H9 (cell line): ENCODE measurements at regions not wholly inside any gene's neighbourhood (a gene's known extent, or its start where the extent isn't known, plus 50 kb on each side); places are given as distances from the start of the nearest gene placed in this dataset.

Source experiments
- DNase-seq: peaks from one replicate; pipeline ENCODE4 v3.0.0-alpha.2; 2017
- H2AFZ ChIP-seq: one replicate; pipeline ENCODE4 v1.6.1; 2013; ENCODE audit warnings: mild to moderate bottlenecking, low read length, control low read depth, moderate library complexity
- H2AK5ac ChIP-seq: 2 replicates; pipeline ENCODE4 v1.6.1; 2013; ENCODE audit warnings: low read length, control low read depth, mixed read lengths; ENCODE audit not compliant: insufficient read length
- H2BK120ac ChIP-seq: one replicate; pipeline ENCODE4 v1.6.1; 2013; ENCODE audit warnings: low read depth, mild to moderate bottlenecking, low read length, control low read depth, inconsistent platforms; ENCODE audit not compliant: poor library complexity, severe bottlenecking
- H2BK12ac ChIP-seq: 2 replicates; pipeline ENCODE4 v1.6.1; 2013; ENCODE audit warnings: low read length, control low read depth, mixed read lengths, low read depth; ENCODE audit not compliant: insufficient read length
- H2BK15ac ChIP-seq: 2 replicates; pipeline ENCODE4 v1.6.1; 2013; ENCODE audit warnings: low read depth, low read length, control low read depth
- H2BK20ac ChIP-seq: one replicate; pipeline ENCODE4 v1.6.1; 2013; ENCODE audit warnings: low read depth, mild to moderate bottlenecking, low read length, control low read depth, inconsistent platforms; ENCODE audit not compliant: poor library complexity, severe bottlenecking
- H2BK5ac ChIP-seq: 2 replicates; pipeline ENCODE4 v1.6.1; 2013; ENCODE audit warnings: low read length, control low read depth, mixed read lengths; ENCODE audit not compliant: insufficient read length
- H3K14ac ChIP-seq: 2 replicates; pipeline ENCODE4 v1.6.1; 2013; ENCODE audit warnings: low read length, control low read depth; ENCODE audit not compliant: insufficient read depth
- H3K18ac ChIP-seq: 2 replicates; pipeline ENCODE4 v1.6.1; 2013; ENCODE audit warnings: low read depth, mild to moderate bottlenecking, mixed read lengths, low read length, control low read depth; ENCODE audit not compliant: insufficient read length
- H3K23ac ChIP-seq: 2 replicates; pipeline ENCODE4 v1.6.1; 2013; ENCODE audit warnings: low read length, control low read depth, mixed read lengths, low read depth; ENCODE audit not compliant: insufficient read length
- H3K23me2 ChIP-seq: 2 replicates; pipeline ENCODE4 v1.6.1; 2013; ENCODE audit warnings: low read depth, mild to moderate bottlenecking, mixed read lengths, low read length, control low read depth; ENCODE audit not compliant: insufficient read length, poor library complexity, severe bottlenecking
- H3K27ac ChIP-seq: 2 replicates; pipeline ENCODE4 v1.5.1; 2013; ENCODE audit warnings: low read length, control low read depth, mixed read lengths, low read depth; ENCODE audit not compliant: insufficient read length
- H3K27me3 ChIP-seq: 2 replicates; pipeline ENCODE4 v1.6.1; 2013; ENCODE audit warnings: low read length, control low read depth, inconsistent platforms; ENCODE audit not compliant: insufficient read depth
- H3K4ac ChIP-seq: 2 replicates; pipeline ENCODE4 v1.6.1; 2013; ENCODE audit warnings: low read depth, mild to moderate bottlenecking, control low read depth, inconsistent platforms, low read length, moderate library complexity
- H3K4me1 ChIP-seq: 2 replicates; pipeline ENCODE4 v1.6.1; 2013; ENCODE audit warnings: low read length, control low read depth, inconsistent platforms; ENCODE audit not compliant: insufficient read depth
- H3K4me2 ChIP-seq: 2 replicates; pipeline ENCODE4 v1.6.1; 2013; ENCODE audit warnings: low read length, control low read depth, mixed read lengths; ENCODE audit not compliant: insufficient read length, insufficient read depth
- H3K56ac ChIP-seq: 2 replicates; pipeline ENCODE4 v1.6.1; 2013; ENCODE audit warnings: low read depth, mild to moderate bottlenecking, mixed read lengths, low read length, control low read depth; ENCODE audit not compliant: insufficient read length
- H3K79me1 ChIP-seq: 2 replicates; pipeline ENCODE4 v1.6.1; 2013; ENCODE audit warnings: low read depth, mild to moderate bottlenecking, moderate library complexity, low read length, control low read depth, inconsistent platforms; ENCODE audit not compliant: insufficient read depth, poor library complexity, severe bottlenecking
- H3K79me2 ChIP-seq: 2 replicates; pipeline ENCODE4 v1.6.1; 2013; ENCODE audit warnings: low read length, control low read depth, inconsistent platforms; ENCODE audit not compliant: insufficient read depth
- H3K9ac ChIP-seq: 2 replicates; pipeline ENCODE4 v1.6.1; 2013; ENCODE audit warnings: low read length, control low read depth, mixed read lengths; ENCODE audit not compliant: insufficient read length; ENCODE audit errors: extremely low read depth
- H3K9me3 ChIP-seq: one replicate; pipeline ENCODE4 v1.6.1; 2013; ENCODE audit warnings: low read depth, low read length, inconsistent platforms; ENCODE audit not compliant: control insufficient read depth
- H3T11ph ChIP-seq: one replicate; pipeline ENCODE4 v1.6.1; 2013; ENCODE audit warnings: mild to moderate bottlenecking, low read length, control low read depth, inconsistent platforms
- H4K20me1 ChIP-seq: one replicate; pipeline ENCODE4 v1.6.1; 2013; ENCODE audit not compliant: control insufficient read depth, insufficient read length, insufficient read depth
- H4K5ac ChIP-seq: 2 replicates; pipeline ENCODE4 v1.6.1; 2013; ENCODE audit warnings: low read depth, mild to moderate bottlenecking, mixed read lengths, low read length, control low read depth; ENCODE audit not compliant: insufficient read length
- H4K8ac ChIP-seq: replicated peaks from 2 replicates; pipeline ENCODE4 v1.6.1; 2013; ENCODE audit warnings: low read length, control low read depth, mixed read lengths, low read depth; ENCODE audit not compliant: insufficient read length
- H4K91ac ChIP-seq: 2 replicates; pipeline ENCODE4 v1.6.1; 2013; ENCODE audit warnings: low read depth, mild to moderate bottlenecking, moderate library complexity, mixed read lengths, low read length, control low read depth; ENCODE audit not compliant: insufficient read length
- H3K27ac Mint-ChIP-seq, 3 experiments: 2 replicates in 2 of 3; 3 replicates in 1 of 3; pipeline ENCODE4 v1.8.0; 2020 to 2021; ENCODE audit warnings: mixed read lengths in 3 of 3, mild to moderate bottlenecking in 1 of 3, moderate library complexity in 1 of 3
- H3K27me3 Mint-ChIP-seq: 2 replicates; pipeline ENCODE4 v1.8.0; 2021; ENCODE audit warnings: low read depth, mild to moderate bottlenecking, moderate library complexity, mixed read lengths
- H3K36me3 Mint-ChIP-seq, 3 experiments: 2 replicates in 2 of 3; 3 replicates in 1 of 3; pipeline ENCODE4 v1.8.0; 2020 to 2021; ENCODE audit warnings: low read depth in 3 of 3, mixed read lengths in 3 of 3; ENCODE audit not compliant: insufficient read depth in 1 of 3
- H3K4me1 Mint-ChIP-seq, 2 experiments: 2 replicates each; pipeline ENCODE4 v1.8.0; 2020; ENCODE audit warnings: mixed read lengths in 2 of 2
- H3K4me3 Mint-ChIP-seq, 2 experiments: 2 replicates in 1 of 2; 3 replicates in 1 of 2; pipeline ENCODE4 v1.8.0; 2020 to 2021; ENCODE audit warnings: mild to moderate bottlenecking in 2 of 2, mixed read lengths in 2 of 2, moderate library complexity in 1 of 2
- H3K9me3 Mint-ChIP-seq, 2 experiments: 2 replicates in 1 of 2; 3 replicates in 1 of 2; pipeline ENCODE4 v1.8.0; 2020; ENCODE audit warnings: mild to moderate bottlenecking in 2 of 2, mixed read lengths in 2 of 2, moderate library complexity in 1 of 2
- WGBS: extraction: QIAGEN DNeasy Blood & Tissue Kit; methylation state at CpG from one replicate; pipeline ENCODE4 v1.1.7; 2013; ENCODE audit warnings: missing lambda C conversion rate, low lambda C conversion rate, mixed read lengths; ENCODE audit not compliant: insufficient read length; ENCODE audit errors: extremely low coverage; 5-methylcytosine and 5-hydroxymethylcytosine counted together
- TF ChIP-seq, protein P1 (sequence below): fragments of 200-600 bp; sonication (generic); conservative IDR thresholded peaks from 3 replicates; pipeline ENCODE4 v1.8.0; 2021; ENCODE audit warnings: antibody characterized with exemption, mild to moderate bottlenecking

DNA sequence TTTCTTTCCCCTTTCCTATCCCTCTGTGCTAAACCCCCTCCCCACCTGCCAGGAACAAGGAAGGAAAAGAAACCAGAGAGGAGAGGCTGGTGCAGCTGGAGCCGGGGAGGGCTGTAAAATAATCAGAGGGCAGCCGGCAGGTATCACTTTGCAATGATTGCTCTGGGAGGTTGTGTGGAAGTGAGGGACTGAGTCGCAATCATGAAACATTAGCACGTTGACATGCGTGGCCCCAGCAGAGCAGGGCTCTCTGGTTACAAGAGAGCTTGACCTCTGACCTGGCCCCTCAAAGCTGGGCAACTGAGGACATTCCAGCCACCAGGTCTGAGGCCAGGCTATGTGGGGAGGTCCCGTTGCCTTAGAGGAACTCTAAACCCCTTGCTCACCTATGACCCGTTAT, 170.8 kb upstream of the BDNF start:
- peaks cover 1% of the 10 kb centered on the region; the same call in 1 of the 2 replicates for H3K27me3 Mint-ChIP-seq
- H3K4me3 Mint-ChIP-seq = no peak overlapping the region
- Histone ChIP-seq H2BK120ac (no peak overlapping the region), H3T11ph (no peak overlapping the region), H3K23me2 (no peaks in the 10 kb centered on the region), H2BK5ac (no peak overlapping the region), H2AFZ (no peak overlapping the region), H3K27ac (no peak overlapping the region), H3K9ac (no peak overlapping the region), H3K4ac (no peak overlapping the region), H4K91ac (no peak overlapping the region), H2BK20ac (no peak overlapping the region), H3K79me2 (no peaks in the 10 kb centered on the region), H3K4me1 (no peaks in the 10 kb centered on the region), H2BK15ac (no peak overlapping the region), H2AK5ac (no peak overlapping the region), H4K8ac (no peak overlapping the region), H3K14ac (no peak overlapping the region), H3K4me2 (no peak overlapping the region), H4K5ac (no peak overlapping the region), H3K79me1 (no peaks in the 10 kb centered on the region), H3K56ac (no peak overlapping the region), H3K9me3 (no peaks in the 10 kb centered on the region), H2BK12ac (no peak overlapping the region), H4K20me1 (no peaks in the 10 kb centered on the region), H3K18ac (no peak overlapping the region), H3K27me3 (no peaks in the 10 kb centered on the region), H3K23ac (no peak overlapping the region)
- 0 out of 4 replicates have a peak, but pooled peaks cover 0 to 2% of the 10 kb centered on the region in 2 experiments for H3K4me1 Mint-ChIP-seq
- WGBS = no CpG with 5 or more reads among the region's 7 CpGs
- TF ChIP-seq, protein P1, sequence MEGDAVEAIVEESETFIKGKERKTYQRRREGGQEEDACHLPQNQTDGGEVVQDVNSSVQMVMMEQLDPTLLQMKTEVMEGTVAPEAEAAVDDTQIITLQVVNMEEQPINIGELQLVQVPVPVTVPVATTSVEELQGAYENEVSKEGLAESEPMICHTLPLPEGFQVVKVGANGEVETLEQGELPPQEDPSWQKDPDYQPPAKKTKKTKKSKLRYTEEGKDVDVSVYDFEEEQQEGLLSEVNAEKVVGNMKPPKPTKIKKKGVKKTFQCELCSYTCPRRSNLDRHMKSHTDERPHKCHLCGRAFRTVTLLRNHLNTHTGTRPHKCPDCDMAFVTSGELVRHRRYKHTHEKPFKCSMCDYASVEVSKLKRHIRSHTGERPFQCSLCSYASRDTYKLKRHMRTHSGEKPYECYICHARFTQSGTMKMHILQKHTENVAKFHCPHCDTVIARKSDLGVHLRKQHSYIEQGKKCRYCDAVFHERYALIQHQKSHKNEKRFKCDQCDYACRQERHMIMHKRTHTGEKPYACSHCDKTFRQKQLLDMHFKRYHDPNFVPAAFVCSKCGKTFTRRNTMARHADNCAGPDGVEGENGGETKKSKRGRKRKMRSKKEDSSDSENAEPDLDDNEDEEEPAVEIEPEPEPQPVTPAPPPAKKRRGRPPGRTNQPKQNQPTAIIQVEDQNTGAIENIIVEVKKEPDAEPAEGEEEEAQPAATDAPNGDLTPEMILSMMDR = no peak
- no peak for DNase-seq
- H3K9me3 Mint-ChIP-seq = no peaks in the 10 kb centered on the region
- H3K27ac Mint-ChIP-seq = no peak overlapping the region
- no peaks in the 10 kb centered on the region; a peak in 1 of 7 replicates for H3K36me3 Mint-ChIP-seq
